ENCODE measurements at regions not wholly inside any gene's neighbourhood (a gene's known extent, or its start where the extent isn't known, plus 50 kb on each side); places are given as distances from the start of the nearest gene placed in this dataset.

DNA sequence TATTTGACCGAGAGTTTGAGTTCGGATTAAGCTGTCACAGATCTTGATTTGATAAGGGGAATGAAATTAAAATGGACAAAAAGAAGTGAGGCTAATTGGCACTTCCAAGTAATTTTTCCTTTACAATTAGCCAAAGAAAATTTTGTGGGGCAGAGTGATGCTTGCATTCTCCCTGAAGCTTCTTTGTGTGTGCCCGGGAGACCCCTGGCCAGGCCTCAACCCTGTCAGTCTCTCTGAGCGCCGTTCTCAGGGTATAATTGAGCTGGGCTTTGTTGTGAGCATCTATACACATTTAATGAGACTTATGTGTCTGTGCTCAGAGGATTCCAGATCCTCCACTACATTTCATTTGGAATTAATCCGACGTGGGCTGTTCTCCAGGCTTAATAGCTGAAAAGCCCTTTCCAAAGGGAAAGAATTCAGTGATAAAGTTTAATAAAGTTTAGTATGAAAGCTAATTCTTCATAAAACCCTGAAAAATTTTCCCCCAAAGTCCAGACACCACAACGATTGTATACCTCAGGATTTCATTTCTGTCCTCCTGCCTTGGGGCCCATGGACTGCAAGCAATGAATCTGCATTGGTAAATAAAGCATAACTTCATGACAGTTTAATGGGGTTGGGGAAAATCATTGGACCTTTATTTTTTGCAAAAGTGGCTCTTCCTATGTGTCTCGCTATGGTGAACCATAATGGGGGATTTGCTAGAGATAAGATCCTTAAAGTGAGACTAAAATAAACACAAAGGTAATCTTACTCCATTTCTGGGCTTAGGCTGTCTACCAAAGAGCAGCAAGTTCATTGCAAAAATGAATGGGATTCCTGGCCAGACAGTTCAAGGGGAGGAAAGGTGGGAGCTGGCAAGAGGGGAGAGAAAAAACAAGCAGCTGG lies 292.6 kb downstream of the C12orf75 start:
- no peak for DNase-seq (ENCODE audit: low read depth)
- no peak overlapping the region for H3K4me3 ChIP-seq (ENCODE audit: low read depth, low read length)
- TF ChIP-seq, protein P1, sequence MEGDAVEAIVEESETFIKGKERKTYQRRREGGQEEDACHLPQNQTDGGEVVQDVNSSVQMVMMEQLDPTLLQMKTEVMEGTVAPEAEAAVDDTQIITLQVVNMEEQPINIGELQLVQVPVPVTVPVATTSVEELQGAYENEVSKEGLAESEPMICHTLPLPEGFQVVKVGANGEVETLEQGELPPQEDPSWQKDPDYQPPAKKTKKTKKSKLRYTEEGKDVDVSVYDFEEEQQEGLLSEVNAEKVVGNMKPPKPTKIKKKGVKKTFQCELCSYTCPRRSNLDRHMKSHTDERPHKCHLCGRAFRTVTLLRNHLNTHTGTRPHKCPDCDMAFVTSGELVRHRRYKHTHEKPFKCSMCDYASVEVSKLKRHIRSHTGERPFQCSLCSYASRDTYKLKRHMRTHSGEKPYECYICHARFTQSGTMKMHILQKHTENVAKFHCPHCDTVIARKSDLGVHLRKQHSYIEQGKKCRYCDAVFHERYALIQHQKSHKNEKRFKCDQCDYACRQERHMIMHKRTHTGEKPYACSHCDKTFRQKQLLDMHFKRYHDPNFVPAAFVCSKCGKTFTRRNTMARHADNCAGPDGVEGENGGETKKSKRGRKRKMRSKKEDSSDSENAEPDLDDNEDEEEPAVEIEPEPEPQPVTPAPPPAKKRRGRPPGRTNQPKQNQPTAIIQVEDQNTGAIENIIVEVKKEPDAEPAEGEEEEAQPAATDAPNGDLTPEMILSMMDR (IDR thresholded peaks at IDR 0.05; ENCODE audit: insufficient read depth, low read length): no peak

DNA sequence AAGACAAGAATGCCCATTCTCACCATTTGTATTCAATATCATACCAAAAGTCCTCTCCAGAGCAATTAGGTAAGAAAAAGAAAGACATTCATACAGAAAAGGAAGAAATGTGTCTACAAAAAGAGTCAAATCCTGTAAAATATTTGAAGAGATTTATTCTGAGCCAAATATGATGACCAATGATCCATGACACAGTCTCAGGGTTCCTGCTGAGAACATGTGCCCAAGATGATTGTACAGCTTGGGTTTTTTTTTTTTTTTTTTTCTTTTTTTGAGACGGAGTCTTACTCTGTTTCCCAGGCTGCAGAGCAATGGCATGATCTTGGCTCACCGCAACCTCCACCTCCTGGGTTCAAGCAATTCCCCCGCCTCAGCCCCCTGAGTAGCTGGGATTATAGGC lies 296.2 kb downstream of the C12orf75 start:
- H3K4me3 ChIP-seq (ENCODE audit: low read depth, low read length): no peak overlapping the region
- TF ChIP-seq, protein P1 (IDR thresholded peaks at IDR 0.05; ENCODE audit: insufficient read depth, low read length): no peak
- no peak for DNase-seq (ENCODE audit: low read depth)

DNA sequence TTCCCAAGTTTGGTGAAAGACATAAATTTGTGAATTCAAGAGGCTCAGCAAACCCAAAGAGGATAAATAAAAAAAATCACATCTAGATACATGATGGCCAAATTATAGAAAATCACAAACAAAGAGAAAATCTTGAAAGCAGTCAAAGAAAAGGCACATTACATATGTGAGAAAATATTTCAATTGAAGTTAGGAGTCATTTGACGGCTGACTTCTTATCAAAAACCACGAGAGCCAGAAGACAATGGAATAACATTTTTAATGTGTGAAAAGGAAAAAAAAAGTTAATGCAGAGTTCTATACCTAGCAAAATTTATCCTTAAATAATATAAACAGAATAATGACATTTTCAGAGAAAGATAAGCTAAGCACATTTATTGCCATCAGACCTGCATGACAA lies 307.0 kb downstream of the C12orf75 start:
- DNase-seq (ENCODE audit: low read depth): no peak
- TF ChIP-seq, protein P1 (IDR thresholded peaks at IDR 0.05; ENCODE audit: insufficient read depth, low read length): no peak
- no peak overlapping the region for H3K4me3 ChIP-seq (ENCODE audit: low read depth, low read length)

DNA sequence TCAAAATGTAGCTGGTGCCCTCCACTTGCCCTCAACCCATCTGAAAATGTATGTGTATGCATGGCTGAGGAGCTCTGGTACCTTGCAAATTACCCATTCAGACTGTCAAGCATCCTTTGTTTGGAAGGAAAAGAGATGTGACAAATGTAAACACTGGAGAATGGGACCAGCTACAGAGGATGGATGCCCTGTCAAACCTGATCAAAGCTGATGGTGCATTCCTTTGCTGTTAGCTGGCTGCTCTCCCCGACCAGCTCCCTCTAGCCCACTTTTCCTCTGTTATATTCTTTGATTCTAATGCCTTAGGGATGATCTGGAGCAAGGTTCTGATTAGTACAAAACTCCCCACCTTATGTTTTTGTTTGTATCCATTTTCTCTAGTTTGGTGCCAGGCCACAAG lies 310.3 kb downstream of the C12orf75 start:
- DNase-seq (ENCODE audit: low read depth): no peak
- H3K4me3 ChIP-seq (ENCODE audit: low read depth, low read length): no peak overlapping the region
- TF ChIP-seq, protein P1 (IDR thresholded peaks at IDR 0.05; ENCODE audit: insufficient read depth, low read length): no peak

DNA sequence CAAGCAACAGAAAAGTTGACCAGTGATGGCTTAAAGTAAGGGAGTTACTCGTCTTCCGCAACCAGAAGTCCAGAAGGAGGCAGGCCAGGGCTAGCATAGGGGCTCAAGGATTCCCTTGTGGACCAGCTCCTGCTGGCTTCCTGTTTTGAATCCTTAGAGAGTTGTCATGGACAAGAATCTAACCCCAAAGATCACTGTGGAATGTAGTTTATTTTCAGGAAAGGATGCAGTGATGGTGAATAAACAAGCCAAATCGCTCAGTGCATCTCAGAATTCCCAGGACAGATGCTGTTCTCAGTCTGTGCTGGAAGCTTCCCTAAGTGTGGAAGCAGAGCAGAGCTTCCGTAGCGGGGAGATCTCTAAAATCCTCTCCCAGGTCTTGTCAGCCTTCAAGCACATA lies 311.3 kb downstream of the C12orf75 start:
- TF ChIP-seq, protein P1 (IDR thresholded peaks at IDR 0.05; ENCODE audit: insufficient read depth, low read length): no peak
- no peak overlapping the region for H3K4me3 ChIP-seq (ENCODE audit: low read depth, low read length)
- DNase-seq (ENCODE audit: low read depth): no peak

DNA sequence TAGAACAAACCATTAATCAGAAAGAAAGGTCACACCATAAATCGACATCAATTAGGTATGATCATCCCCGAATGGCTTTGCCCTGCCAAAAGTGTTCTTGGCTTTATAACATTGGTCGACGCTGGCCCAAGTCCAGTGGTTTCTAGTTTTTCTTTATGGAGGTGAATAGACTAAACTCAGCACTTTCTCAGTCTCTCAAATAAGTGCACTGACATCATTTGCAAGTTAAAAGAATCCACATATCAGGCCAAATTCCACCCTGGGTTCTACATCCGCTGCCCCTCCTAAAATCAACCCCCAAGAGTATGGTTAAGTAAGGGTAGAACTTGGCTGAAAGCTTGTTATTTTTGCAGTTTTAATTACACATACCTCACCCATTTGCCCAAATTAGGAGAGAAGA lies 314.3 kb downstream of the C12orf75 start:
- H3K4me3 ChIP-seq (ENCODE audit: low read depth, low read length): no peak overlapping the region
- TF ChIP-seq, protein P1 (IDR thresholded peaks at IDR 0.05; ENCODE audit: insufficient read depth, low read length): no peak
- no peak for DNase-seq (ENCODE audit: low read depth)

Measured in fibroblast of the aortic adventitia (primary cell).